ENCODE measurements at regions not wholly inside any gene's neighbourhood (a gene's known extent, or its start where the extent isn't known, plus 50 kb on each side); places are given as distances from the start of the nearest gene placed in this dataset.
"Not testable (repeated sequence)": the region's sequence is repeated elsewhere in the genome, so short reads cannot be mapped to it uniquely, and the experiment has no call there.

GRCh38 chr15:96487245-96487644 lies 156.7 kb downstream of the NR2F2 start:
- FAIRE-seq = no peak
- DNase-seq (ENCODE audit: low read depth, low spot score) = no peak
- Histone ChIP-seq H3K79me2 (ENCODE audit: control insufficient read depth, insufficient read depth, low read length) (no peaks in the 10 kb centered on the region), H4K20me1 (replicated peaks; ENCODE audit: control insufficient read depth, extremely low read depth, insufficient read depth, low read length) (no peaks in the 10 kb centered on the region), H3K4me1 (ENCODE audit: control insufficient read depth, extremely low read depth, insufficient read depth, low read length) (no peaks in the 10 kb centered on the region), H3K4me3 (replicated peaks in 1 of 3; ENCODE audit: insufficient read depth in 1 of 3, low read depth in 1 of 3, low read length in 3 of 3) (no peak overlapping the region), H3K9ac (replicated peaks; ENCODE audit: extremely low read depth, insufficient read depth, low read length) (no peak overlapping the region), H3K36me3 (ENCODE audit: control insufficient read depth in 2 of 2, extremely low read depth in 1 of 2, insufficient read depth in 2 of 2, low read length in 2 of 2) (no peaks in the 10 kb centered on the region), H3K4me2 (ENCODE audit: insufficient read depth, low read length) (no peak overlapping the region), H3K9me3 (replicated peaks; ENCODE audit: control insufficient read depth, insufficient read depth, low read length) (no peaks in the 10 kb centered on the region), H2AFZ (ENCODE audit: low read depth, low read length) (no peak overlapping the region), H3K27me3 (ENCODE audit: control insufficient read depth in 2 of 2, insufficient read depth in 2 of 2, low read length in 2 of 2) (peaks cover 0 to 3% of the 10 kb centered on the region in 2 experiments), H3K27ac (ENCODE audit: insufficient read depth, low read depth, low read length) (no peak overlapping the region), H3K9me1 (replicated peaks; ENCODE audit: control insufficient read depth, extremely low read depth, insufficient read depth, low read length) (no peaks in the 10 kb centered on the region)
- TF ChIP-seq EZH2 (IDR thresholded peaks at IDR 0.05; ENCODE audit: borderline replicate concordance, low read depth, low read length, severe bottlenecking) = no peak
- no peak for TF ChIP-seq POLR2A (IDR thresholded peaks at IDR 0.05; ENCODE audit: low read depth, low read length)
- no peak for TF ChIP-seq MYC (IDR thresholded peaks at IDR 0.05; ENCODE audit: low read depth, low read length)
- TF ChIP-seq GATA2 (IDR thresholded peaks at IDR 0.05; ENCODE audit: insufficient read depth, insufficient read length, low read depth, low read length) = no peak
- TF ChIP-seq CTCF (IDR thresholded peaks at IDR 0.05; ENCODE audit: extremely low read depth in 1 of 2, insufficient read depth in 1 of 2, low read depth in 1 of 2, low read length in 2 of 2) = no peak
- TF ChIP-seq FOS (IDR thresholded peaks at IDR 0.05; ENCODE audit: borderline replicate concordance, insufficient read depth, low read length) = no peak
- TF ChIP-seq MAX (IDR thresholded peaks at IDR 0.05; ENCODE audit: insufficient read depth, insufficient read length) = no peak
- no peak for TF ChIP-seq POLR2AphosphoS5 (IDR thresholded peaks at IDR 0.05; ENCODE audit: insufficient read depth, low read depth, low read length)
- dilution Hi-C loops (cut with MboI; ENCODE audit: extremely low pct_ligation_motif_present, low sequenced_read_pairs) (no loop called here), intact Hi-C loops (cut with micrococcal nuclease) (no loop called here)
- ChIA-PET POLR2A (no interaction called here), CTCF (no interaction called here)
- BruUV-seq (replicated peaks) = no TSS peak

- not testable (repeated sequence) for H3K36me3 ChIP-seq (ENCODE audit: control insufficient read depth in 2 of 2, extremely low read depth in 1 of 2, insufficient read depth in 2 of 2, low read length in 2 of 2); H3K79me2 ChIP-seq (ENCODE audit: control insufficient read depth, insufficient read depth, low read length); FAIRE-seq
Observed at GRCh38 chr15:96491066-96491699, 160.7 kb downstream of the NR2F2 start.

More at GRCh38 chr15:96491066-96491699, 160.7 kb downstream of the NR2F2 start:
- intact Hi-C loops (cut with micrococcal nuclease); H3K9me3 ChIP-seq (replicated peaks; ENCODE audit: control insufficient read depth, insufficient read depth, low read length); POLR2A ChIA-PET; H3K4me3 ChIP-seq (replicated peaks in 1 of 3; ENCODE audit: insufficient read depth in 1 of 3, low read depth in 1 of 3, low read length in 3 of 3); CTCF ChIA-PET; H3K9ac ChIP-seq (replicated peaks; ENCODE audit: extremely low read depth, insufficient read depth, low read length); DNase-seq (ENCODE audit: low read depth, low spot score); BruUV-seq (replicated peaks); H3K27ac ChIP-seq (ENCODE audit: insufficient read depth, low read depth, low read length); H4K20me1 ChIP-seq (replicated peaks; ENCODE audit: control insufficient read depth, extremely low read depth, insufficient read depth, low read length); dilution Hi-C loops (cut with MboI; ENCODE audit: extremely low pct_ligation_motif_present, low sequenced_read_pairs); H2AFZ ChIP-seq (ENCODE audit: low read depth, low read length); H3K4me1 ChIP-seq (ENCODE audit: control insufficient read depth, extremely low read depth, insufficient read depth, low read length); H3K9me1 ChIP-seq (replicated peaks; ENCODE audit: control insufficient read depth, extremely low read depth, insufficient read depth, low read length); H3K4me2 ChIP-seq (ENCODE audit: insufficient read depth, low read length); H3K27me3 ChIP-seq (ENCODE audit: control insufficient read depth in 2 of 2, insufficient read depth in 2 of 2, low read length in 2 of 2): not testable (repeated sequence)

Data from endothelial cell of umbilical vein (primary cell).